Fibroblast of lung (primary cell): ENCODE measurements at regions not wholly inside any gene's neighbourhood (a gene's known extent, or its start where the extent isn't known, plus 50 kb on each side); places are given as distances from the start of the nearest gene placed in this dataset.
A peak's percentile ranks its signal among the peaks of the same experiment; 100 is the strongest.

Experiments used
- DNase-seq, 2 donors: peaks; one replicate each; pipeline versions ENCODE4 v3.0.0 to v3.0.0-alpha.2; 2010; ENCODE audit warnings: low read depth in 2 of 2
- H2AFZ ChIP-seq: 2 replicates; pipeline ENCODE4 v1.5.1; 2012; ENCODE audit warnings: low read length, control low read depth, inconsistent platforms
- H3K27ac ChIP-seq: 2 replicates; pipeline ENCODE4 v1.5.1; 2011; ENCODE audit warnings: low read length, control low read depth; ENCODE audit not compliant: insufficient read depth
- H3K27me3 ChIP-seq: 2 replicates; pipeline ENCODE4 v1.5.1; 2011; ENCODE audit warnings: mild to moderate bottlenecking, low read length; ENCODE audit not compliant: control insufficient read depth, insufficient read depth
- H3K36me3 ChIP-seq: 2 replicates; pipeline ENCODE4 v1.5.1; 2011; ENCODE audit warnings: low read length; ENCODE audit not compliant: control insufficient read depth, insufficient read depth
- H3K4me1 ChIP-seq: 2 replicates; pipeline ENCODE4 v1.5.1; 2011; ENCODE audit warnings: low read length; ENCODE audit not compliant: control insufficient read depth, insufficient read depth; ENCODE audit errors: extremely low read depth
- H3K4me2 ChIP-seq: 2 replicates; pipeline ENCODE4 v1.5.1; 2011; ENCODE audit warnings: low read length, control low read depth; ENCODE audit not compliant: insufficient read depth; ENCODE audit errors: extremely low read depth
- H3K4me3 ChIP-seq, 4 experiments: fragments of 200-600 bp in 1 of 4; sonication (generic) in 1 of 4; replicated peaks in 1 of 4; 2 replicates each; pipeline ENCODE4 v1.5.1; 2011 to 2016; ENCODE audit warnings: low read length in 4 of 4, low read depth in 3 of 4, mild to moderate bottlenecking in 3 of 4, control low read depth in 2 of 4, inconsistent platforms in 1 of 4, mixed read lengths in 1 of 4; ENCODE audit not compliant: insufficient read depth in 1 of 4; ENCODE audit errors: control extremely low read depth in 1 of 4
- H3K79me2 ChIP-seq: 2 replicates; pipeline ENCODE4 v1.5.1; 2012; ENCODE audit warnings: mild to moderate bottlenecking, low read length, inconsistent platforms; ENCODE audit not compliant: control insufficient read depth, insufficient read depth
- H3K9ac ChIP-seq: 2 replicates; pipeline ENCODE4 v1.5.1; 2011; ENCODE audit warnings: mild to moderate bottlenecking, low read length, control low read depth; ENCODE audit not compliant: insufficient read depth
- H3K9me3 ChIP-seq: 2 replicates; pipeline ENCODE4 v1.5.1; 2012; ENCODE audit warnings: low read depth, low read length; ENCODE audit not compliant: control insufficient read depth, insufficient read depth
- H4K20me1 ChIP-seq: 2 replicates; pipeline ENCODE4 v1.5.1; 2011; ENCODE audit warnings: low read length; ENCODE audit not compliant: control insufficient read depth, insufficient read depth; ENCODE audit errors: extremely low read depth
- CTCF ChIP-seq, 2 donors: IDR thresholded peaks in 1 of 2; conservative IDR thresholded peaks in 1 of 2; 1 replicate in 1 of 2; 2 replicates in 1 of 2; pipeline ENCODE4 v1.5.1; 2011 to 2012; ENCODE audit warnings: low read length in 2 of 2, control low read depth in 1 of 2, inconsistent platforms in 1 of 2, low read depth in 1 of 2, mild to moderate bottlenecking in 1 of 2
- EZH2 ChIP-seq: IDR thresholded peaks from 2 replicates; pipeline ENCODE4 v1.5.1; 2012; ENCODE audit warnings: low read length, control low read depth, mild to moderate bottlenecking; ENCODE audit errors: missing control alignments

GRCh38 chr16:85237817-85238216 lies 125.5 kb upstream of the CIBAR2 start:
- TF ChIP-seq CTCF (conservative IDR thresholded peaks at IDR 0.05 in 1 of 2, IDR thresholded peaks at IDR 0.05 in 1 of 2; ENCODE audit: low read depth in 1 of 2, low read length in 2 of 2) = no peak
- no peak for TF ChIP-seq EZH2
- Histone ChIP-seq H3K27me3 (no peaks in the 10 kb centered on the region), H3K36me3 (peaks cover 2% of the 10 kb centered on the region), H3K9ac (peak overlapping the region; percentile 16), H2AFZ (no peak overlapping the region), H3K4me3 (no peak overlapping the region), H3K79me2 (no peaks in the 10 kb centered on the region), H3K27ac (peak overlapping the region; percentile 61), H3K4me1 (peaks cover 26% of the 10 kb centered on the region), H3K4me2 (no peak overlapping the region), H3K9me3 (no peaks in the 10 kb centered on the region), H4K20me1 (no peaks in the 10 kb centered on the region)
- no peak for DNase-seq

DNA sequence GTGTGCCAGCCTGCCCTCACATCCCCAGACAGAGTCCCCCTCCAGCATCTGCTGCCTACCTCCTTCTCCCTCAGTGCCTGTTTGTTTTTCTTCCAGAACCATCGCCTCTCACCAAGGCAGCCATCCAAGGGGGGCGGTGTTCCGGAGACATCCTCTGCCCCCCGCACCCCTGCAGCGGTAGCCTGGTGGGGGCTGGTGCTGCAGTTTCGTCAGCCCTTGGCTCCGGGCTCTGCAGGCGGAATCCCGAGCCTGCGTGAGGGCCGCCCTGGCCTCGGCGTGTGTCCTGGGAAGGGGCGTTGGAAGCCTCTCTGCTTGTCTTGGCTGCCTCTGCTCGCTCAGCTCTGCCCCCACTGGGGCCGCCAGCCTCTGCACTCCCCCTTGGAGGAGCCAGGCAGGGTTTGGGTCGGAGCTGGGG lies 126.0 kb upstream of the CIBAR2 start:
- peaks cover 26% of the 10 kb centered on the region for H3K4me1 ChIP-seq
- peak; percentile 91 to 97 for DNase-seq
- no peaks in the 10 kb centered on the region for H3K79me2 ChIP-seq
- H2AFZ ChIP-seq = no peak overlapping the region
- H3K27me3 ChIP-seq = no peaks in the 10 kb centered on the region
- H4K20me1 ChIP-seq = no peaks in the 10 kb centered on the region
- H3K27ac ChIP-seq = peak overlapping the region; percentile 61
- peaks cover 2% of the 10 kb centered on the region for H3K36me3 ChIP-seq
- TF ChIP-seq CTCF (conservative IDR thresholded peaks at IDR 0.05 in 1 of 2, IDR thresholded peaks at IDR 0.05 in 1 of 2; ENCODE audit: low read depth in 1 of 2, low read length in 2 of 2) (peak in 1 of 2 donors; percentile 52), EZH2 (no peak)
- peak overlapping the region; percentile 16 for H3K9ac ChIP-seq
- H3K4me2 ChIP-seq = peak overlapping the region; percentile 51
- no peak overlapping the region for H3K4me3 ChIP-seq
- no peaks in the 10 kb centered on the region for H3K9me3 ChIP-seq

DNA sequence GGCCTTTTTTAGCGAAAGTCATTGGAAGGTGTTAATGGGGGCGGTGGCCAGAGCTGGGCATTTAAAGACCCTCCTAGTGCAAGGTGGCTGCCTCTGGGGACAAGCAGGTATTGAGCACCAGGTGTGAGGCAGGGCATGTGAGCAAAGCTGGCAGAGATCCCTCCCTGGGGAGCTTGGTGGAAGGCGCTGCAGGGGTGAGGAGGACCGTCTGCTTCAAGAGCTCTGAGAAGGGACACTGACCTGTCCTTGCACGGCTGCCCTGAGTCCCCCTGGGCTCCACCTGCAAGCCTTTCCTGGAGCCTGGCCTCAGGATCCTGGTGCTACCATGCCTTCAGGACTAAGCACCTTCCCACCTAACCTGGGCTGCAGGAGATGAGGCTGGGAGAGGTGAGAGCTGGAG lies 127.0 kb upstream of the CIBAR2 start:
- H4K20me1 ChIP-seq = no peaks in the 10 kb centered on the region
- no peaks in the 10 kb centered on the region for H3K79me2 ChIP-seq
- no peak overlapping the region for H3K27ac ChIP-seq
- H3K4me2 ChIP-seq = no peak overlapping the region
- no peak for DNase-seq
- no peak overlapping the region for H3K4me3 ChIP-seq
- no peak for TF ChIP-seq EZH2
- H2AFZ ChIP-seq = no peak overlapping the region
- H3K36me3 ChIP-seq = peaks cover under 1% of the 10 kb centered on the region
- H3K27me3 ChIP-seq = no peaks in the 10 kb centered on the region
- peaks cover 26% of the 10 kb centered on the region for H3K4me1 ChIP-seq
- no peak overlapping the region for H3K9ac ChIP-seq
- no peaks in the 10 kb centered on the region for H3K9me3 ChIP-seq
